ENCODE measurements at regions not wholly inside any gene's neighbourhood (a gene's known extent, or its start where the extent isn't known, plus 50 kb on each side); places are given as distances from the start of the nearest gene placed in this dataset.

DNA sequence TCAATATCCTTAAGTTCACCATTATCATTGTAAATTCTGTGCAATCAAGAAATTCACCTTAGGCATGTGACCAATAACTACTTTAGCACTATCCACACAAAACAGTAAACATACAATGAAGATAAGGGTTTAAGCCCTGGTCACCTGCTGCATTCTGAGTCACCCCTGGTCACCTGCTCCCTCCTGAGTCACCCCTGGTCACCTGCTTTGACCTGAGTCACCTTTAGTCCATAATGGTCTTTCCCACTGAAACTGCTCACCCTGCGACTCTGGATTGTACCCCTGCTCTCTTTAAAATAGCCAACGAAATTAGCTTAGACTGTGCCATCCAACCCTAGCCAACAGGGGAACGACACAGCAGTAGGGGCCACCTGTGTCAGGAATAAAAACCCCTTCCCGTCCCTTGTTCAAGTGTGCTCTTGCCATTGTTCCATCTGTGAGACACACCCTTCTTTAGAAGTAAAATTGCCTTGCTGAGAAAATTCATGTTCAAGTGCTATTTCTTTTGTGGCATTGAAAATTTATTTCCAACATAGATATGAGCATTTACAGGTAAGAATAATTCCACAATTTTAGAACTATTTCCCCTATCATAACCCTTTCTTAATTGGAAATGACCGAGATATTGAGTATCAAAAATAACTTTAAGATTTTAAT is 902.8 kb downstream of the DSC3 start:
- no peak for TF ChIP-seq EZH2 (IDR thresholded peaks at IDR 0.05)
- TF ChIP-seq, protein P1, sequence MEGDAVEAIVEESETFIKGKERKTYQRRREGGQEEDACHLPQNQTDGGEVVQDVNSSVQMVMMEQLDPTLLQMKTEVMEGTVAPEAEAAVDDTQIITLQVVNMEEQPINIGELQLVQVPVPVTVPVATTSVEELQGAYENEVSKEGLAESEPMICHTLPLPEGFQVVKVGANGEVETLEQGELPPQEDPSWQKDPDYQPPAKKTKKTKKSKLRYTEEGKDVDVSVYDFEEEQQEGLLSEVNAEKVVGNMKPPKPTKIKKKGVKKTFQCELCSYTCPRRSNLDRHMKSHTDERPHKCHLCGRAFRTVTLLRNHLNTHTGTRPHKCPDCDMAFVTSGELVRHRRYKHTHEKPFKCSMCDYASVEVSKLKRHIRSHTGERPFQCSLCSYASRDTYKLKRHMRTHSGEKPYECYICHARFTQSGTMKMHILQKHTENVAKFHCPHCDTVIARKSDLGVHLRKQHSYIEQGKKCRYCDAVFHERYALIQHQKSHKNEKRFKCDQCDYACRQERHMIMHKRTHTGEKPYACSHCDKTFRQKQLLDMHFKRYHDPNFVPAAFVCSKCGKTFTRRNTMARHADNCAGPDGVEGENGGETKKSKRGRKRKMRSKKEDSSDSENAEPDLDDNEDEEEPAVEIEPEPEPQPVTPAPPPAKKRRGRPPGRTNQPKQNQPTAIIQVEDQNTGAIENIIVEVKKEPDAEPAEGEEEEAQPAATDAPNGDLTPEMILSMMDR (IDR thresholded peaks at IDR 0.05): no peak
